H1 (cell line): ENCODE measurements at regions not wholly inside any gene's neighbourhood (a gene's known extent, or its start where the extent isn't known, plus 50 kb on each side); places are given as distances from the start of the nearest gene placed in this dataset.

Experiments used
- CTCF ChIA-PET: fragments of 300-600 bp; sonication (Branson Sonifier 250); formaldehyde crosslinking; loops from one replicate; lab custom pipeline; 2021; ENCODE audit not compliant: partially characterized antibody; lab: Charles Lee
- POLR2A ChIA-PET: fragments of 300-600 bp; sonication (Branson Sonifier 250); formaldehyde crosslinking; loops from one replicate; lab custom pipeline; 2021; ENCODE audit warnings: inconsistent platforms; ENCODE audit not compliant: partially characterized antibody; lab: Charles Lee
- DNase-seq, 2 experiments: peaks; one replicate each; pipeline versions ENCODE4 v3.0.0 to v3.0.0-alpha.2; 2010 to 2022; ENCODE audit warnings: low spot score in 2 of 2, low read depth in 1 of 2, mixed read lengths in 1 of 2
- FAIRE-seq: peaks from 2 replicates; lab custom pipeline; 2011; peaks lifted over from hg19 to GRCh38; lab: Jason Lieb, UNC
- H2AFZ ChIP-seq: 2 replicates; pipeline ENCODE4 v1.8.1; 2012; ENCODE audit warnings: low read length, inconsistent platforms
- H2AK5ac ChIP-seq: 2 replicates; pipeline ENCODE4 v1.6.1; 2013; ENCODE audit warnings: low read depth, low read length
- H2BK120ac ChIP-seq: replicated peaks from 2 replicates; pipeline ENCODE3; 2013; ENCODE audit warnings: low read depth, low read length, inconsistent platforms
- H2BK12ac ChIP-seq: 2 replicates; pipeline ENCODE4 v1.6.1; 2013; ENCODE audit warnings: low read depth, low read length
- H2BK15ac ChIP-seq: 2 replicates; pipeline ENCODE4 v1.6.1; 2013; ENCODE audit warnings: low read length
- H2BK20ac ChIP-seq: 2 replicates; pipeline ENCODE4 v1.6.1; 2013; ENCODE audit warnings: low read length
- H2BK5ac ChIP-seq: 2 replicates; pipeline ENCODE4 v1.6.1; 2013; ENCODE audit warnings: low read depth, low read length
- H3K14ac ChIP-seq: 2 replicates; pipeline ENCODE4 v1.6.1; 2013; ENCODE audit warnings: inconsistent platforms; ENCODE audit not compliant: insufficient read length
- H3K18ac ChIP-seq: 2 replicates; pipeline ENCODE4 v1.6.1; 2013; ENCODE audit warnings: low read length; ENCODE audit errors: extremely low read depth
- H3K23ac ChIP-seq: 2 replicates; pipeline ENCODE4 v1.6.1; 2013; ENCODE audit warnings: inconsistent platforms; ENCODE audit not compliant: insufficient read length
- H3K23me2 ChIP-seq: 2 replicates; pipeline ENCODE4 v1.6.1; 2013; ENCODE audit warnings: low read depth, low read length
- H3K27ac ChIP-seq: 2 replicates; pipeline ENCODE4 v1.6.1; 2011; ENCODE audit warnings: low read depth, low read length, inconsistent platforms
- H3K27me3 ChIP-seq, 4 experiments: replicated peaks in 1 of 4; 1 replicate in 1 of 4; 2 replicates in 3 of 4; pipeline versions ENCODE4 v1.6.1 to v1.8.1; 2011 to 2013; ENCODE audit warnings: low read length in 3 of 4, mild to moderate bottlenecking in 3 of 4, inconsistent platforms in 2 of 4, mixed read lengths in 2 of 4, moderate library complexity in 1 of 4; ENCODE audit not compliant: control insufficient read depth in 3 of 4, insufficient read depth in 3 of 4; ENCODE audit errors: extremely low read depth in 1 of 4
- H3K36me3 ChIP-seq, 4 experiments: 2 replicates each; pipeline versions ENCODE4 v1.6.1 to v1.8.1; 2011 to 2013; ENCODE audit warnings: mild to moderate bottlenecking in 4 of 4, low read length in 3 of 4, moderate library complexity in 2 of 4, control low read depth in 1 of 4, inconsistent platforms in 1 of 4; ENCODE audit not compliant: insufficient read depth in 4 of 4, control insufficient read depth in 2 of 4
- H3K4ac ChIP-seq: replicated peaks from 2 replicates; pipeline ENCODE3; 2013; ENCODE audit warnings: low read length, low read depth, mixed read lengths, inconsistent platforms; ENCODE audit not compliant: insufficient read length
- H3K4me1 ChIP-seq, 4 experiments: replicated peaks in 1 of 4; 1 replicate in 1 of 4; 2 replicates in 3 of 4; pipeline versions ENCODE4 v1.6.1 to v1.8.1; 2011 to 2013; ENCODE audit warnings: low read length in 3 of 4, inconsistent platforms in 2 of 4, mixed read lengths in 1 of 4; ENCODE audit not compliant: insufficient read depth in 4 of 4, control insufficient read depth in 3 of 4
- H3K4me2 ChIP-seq, 2 experiments: 2 replicates each; pipeline versions ENCODE4 v1.6.1 to v1.8.1; 2011 to 2013; ENCODE audit warnings: low read depth in 2 of 2, low read length in 2 of 2, control low read depth in 1 of 2, inconsistent platforms in 1 of 2, mild to moderate bottlenecking in 1 of 2; ENCODE audit not compliant: insufficient read depth in 1 of 2
- H3K4me3 ChIP-seq, 4 experiments: fragments of 200-600, 300-600 bp in 1 of 4; sonication (generic), shearing (Covaris generic), sonication (Bioruptor Twin) in 1 of 4; 2 replicates each; pipeline versions ENCODE4 v1.5.1 to v1.8.1; 2011 to 2016; ENCODE audit warnings: low read length in 4 of 4, low read depth in 3 of 4, control low read depth in 2 of 4, inconsistent platforms in 2 of 4, mild to moderate bottlenecking in 2 of 4, mixed read lengths in 1 of 4, moderate library complexity in 1 of 4; ENCODE audit not compliant: insufficient read depth in 2 of 4; ENCODE audit errors: extremely low read depth in 1 of 4
- H3K56ac ChIP-seq: replicated peaks from 2 replicates; pipeline ENCODE3; 2013; ENCODE audit warnings: low read depth, mild to moderate bottlenecking, mixed read lengths, low read length, inconsistent platforms; ENCODE audit not compliant: insufficient read length
- H3K79me1 ChIP-seq: 2 replicates; pipeline ENCODE4 v1.6.1; 2013; ENCODE audit warnings: low read depth, low read length, control low read depth
- H3K79me2 ChIP-seq, 2 experiments: 2 replicates each; pipeline versions ENCODE4 v1.6.1 to v1.8.1; 2012 to 2013; ENCODE audit warnings: low read length in 2 of 2, mild to moderate bottlenecking in 2 of 2, inconsistent platforms in 1 of 2; ENCODE audit not compliant: insufficient read depth in 2 of 2, control insufficient read depth in 1 of 2
- H3K9ac ChIP-seq, 4 experiments: replicated peaks in 1 of 4; 1 replicate in 1 of 4; 2 replicates in 3 of 4; pipeline versions ENCODE4 v1.6.1 to v1.8.1; 2011 to 2013; ENCODE audit warnings: low read depth in 3 of 4, low read length in 3 of 4, control low read depth in 2 of 4, mild to moderate bottlenecking in 2 of 4, moderate library complexity in 2 of 4, inconsistent platforms in 1 of 4; ENCODE audit errors: extremely low read depth in 1 of 4
- H3K9me3 ChIP-seq, 2 experiments: 2 replicates each; pipeline versions ENCODE4 v1.6.1 to v1.8.1; 2012 to 2013; ENCODE audit warnings: mild to moderate bottlenecking in 2 of 2, moderate library complexity in 2 of 2, control low read depth in 1 of 2, inconsistent platforms in 1 of 2, low read depth in 1 of 2, low read length in 1 of 2, mixed read lengths in 1 of 2; ENCODE audit not compliant: insufficient read depth in 2 of 2
- H4K20me1 ChIP-seq, 2 experiments: replicated peaks in 1 of 2; 2 replicates each; pipeline versions ENCODE3 to v1.8.1; 2011 to 2013; ENCODE audit warnings: inconsistent platforms in 2 of 2, low read length in 2 of 2, mild to moderate bottlenecking in 1 of 2; ENCODE audit not compliant: insufficient read depth in 2 of 2, control insufficient read depth in 1 of 2
- H4K5ac ChIP-seq: 2 replicates; pipeline ENCODE4 v1.6.1; 2013; ENCODE audit warnings: low read length, low read depth, mixed read lengths, inconsistent platforms; ENCODE audit not compliant: insufficient read length
- H4K8ac ChIP-seq: 2 replicates; pipeline ENCODE4 v1.8.0; 2013; ENCODE audit warnings: mild to moderate bottlenecking, moderate library complexity, low read length, inconsistent platforms; ENCODE audit not compliant: insufficient read depth; ENCODE audit errors: extremely low read depth
- H4K91ac ChIP-seq: replicated peaks from 2 replicates; pipeline ENCODE3; 2013; ENCODE audit warnings: low read length, mixed read lengths, inconsistent platforms; ENCODE audit not compliant: insufficient read length
- EZH2 ChIP-seq: fragments of 200-600 bp; sonication (generic); IDR thresholded peaks from 2 replicates; pipeline ENCODE4 v1.7.1; 2012; ENCODE audit warnings: low read depth, mild to moderate bottlenecking, moderate library complexity, low read length, inconsistent platforms; ENCODE audit not compliant: severe bottlenecking
- SIRT6 ChIP-seq: IDR thresholded peaks from one replicate; pipeline ENCODE4 v1.7.1; 2012; ENCODE audit warnings: low read length, inconsistent platforms
- WGBS, 2 experiments: shearing (Covaris generic) in 1 of 2; methylation state at CpG; one replicate each; pipeline versions ENCODE4 v1.1.6 to v1.1.7; 2013 to 2015; ENCODE audit warnings: low lambda C conversion rate in 2 of 2, mixed read lengths in 2 of 2, inconsistent platforms in 1 of 2, low coverage in 1 of 2, missing lambda C conversion rate in 1 of 2; ENCODE audit not compliant: insufficient replicate concordance in 2 of 2, insufficient coverage in 1 of 2, insufficient read length in 1 of 2; ENCODE audit errors: extremely low coverage in 1 of 2, missing lambda C conversion rate in 1 of 2; 5-methylcytosine and 5-hydroxymethylcytosine counted together
- TF ChIP-seq, protein P1 (sequence below): IDR thresholded peaks from 2 replicates; pipeline ENCODE4 v1.6.1; 2012; ENCODE audit warnings: inconsistent platforms

- DNase-seq (no peak), FAIRE-seq (no peak)
- no peak overlapping the region for H3K18ac ChIP-seq
- H3K36me3 ChIP-seq = no peaks in the 10 kb centered on the region
- H3K14ac ChIP-seq = no peak overlapping the region
- no peak overlapping the region for H3K23ac ChIP-seq
- H2BK120ac ChIP-seq = no peak overlapping the region
- H4K5ac ChIP-seq = no peak overlapping the region
- H3K79me2 ChIP-seq = no peaks in the 10 kb centered on the region
- ChIA-PET POLR2A (no interaction called here), CTCF (no interaction called here)
- TF ChIP-seq SIRT6 (no peak), EZH2 (no peak)
- TF ChIP-seq, protein P1, sequence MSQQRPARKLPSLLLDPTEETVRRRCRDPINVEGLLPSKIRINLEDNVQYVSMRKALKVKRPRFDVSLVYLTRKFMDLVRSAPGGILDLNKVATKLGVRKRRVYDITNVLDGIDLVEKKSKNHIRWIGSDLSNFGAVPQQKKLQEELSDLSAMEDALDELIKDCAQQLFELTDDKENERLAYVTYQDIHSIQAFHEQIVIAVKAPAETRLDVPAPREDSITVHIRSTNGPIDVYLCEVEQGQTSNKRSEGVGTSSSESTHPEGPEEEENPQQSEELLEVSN = no peak
- no peak overlapping the region for H4K91ac ChIP-seq
- WGBS, 2 experiments = 100% methylated on average over 2 of the region's 2 CpGs; no CpG with 5 or more reads in 1 of the 2 experiments
- H3K4me1 ChIP-seq = no peaks in the 10 kb centered on the region
- no peak overlapping the region for H2BK5ac ChIP-seq
- no peak overlapping the region for H2BK20ac ChIP-seq
- H2BK12ac ChIP-seq = no peak overlapping the region
- no peak overlapping the region for H3K4me3 ChIP-seq
- H2AFZ ChIP-seq = no peak overlapping the region
- H3K4ac ChIP-seq = no peak overlapping the region
- H4K8ac ChIP-seq = no peak overlapping the region
- H3K27me3 ChIP-seq = no peaks in the 10 kb centered on the region
- no peaks in the 10 kb centered on the region for H4K20me1 ChIP-seq
- no peak overlapping the region for H2BK15ac ChIP-seq
- H2AK5ac ChIP-seq = no peak overlapping the region
- H3K23me2 ChIP-seq = no peaks in the 10 kb centered on the region
- H3K9ac ChIP-seq = no peak overlapping the region
- H3K56ac ChIP-seq = no peak overlapping the region
- no peaks in the 10 kb centered on the region for H3K79me1 ChIP-seq
- H3K4me2 ChIP-seq = no peak overlapping the region
- H3K9me3 ChIP-seq = no peaks in the 10 kb centered on the region
- H3K27ac ChIP-seq = no peak overlapping the region
Observed at GRCh38 chr1:208857465-208857864, 613.3 kb upstream of the PLXNA2 start.
